GM12872 (cell line): ENCODE measurements at regions not wholly inside any gene's neighbourhood (a gene's known extent, or its start where the extent isn't known, plus 50 kb on each side); places are given as distances from the start of the nearest gene placed in this dataset.

Experiments
- CTCF ChIP-seq: IDR thresholded peaks from 3 replicates; pipeline ENCODE4 v1.5.1; 2011; ENCODE audit warnings: low read depth, mild to moderate bottlenecking, low read length, moderate library complexity; ENCODE audit not compliant: insufficient read depth

GRCh38 chr12:94731733-94732360 lies 81.5 kb upstream of the TMCC3 start:
- no peak for TF ChIP-seq CTCF

- no peak for TF ChIP-seq CTCF
Measured at GRCh38 chr12:94730847-94731246, 80.5 kb upstream of the TMCC3 start.

- no peak for TF ChIP-seq CTCF
Measured at GRCh38 chr12:94726236-94726835, 76.0 kb upstream of the TMCC3 start.

GRCh38 chr12:94725375-94726168 lies 75.2 kb upstream of the TMCC3 start:
- TF ChIP-seq CTCF, result peak; percentile 30; the same call in 1 of the 3 replicates

- TF ChIP-seq CTCF, result no peak
Measured at GRCh38 chr12:94722664-94723063, 72.3 kb upstream of the TMCC3 start.

GRCh38 chr12:94721173-94721572 lies 70.8 kb upstream of the TMCC3 start:
- TF ChIP-seq CTCF, result no peak

- no peak for TF ChIP-seq CTCF
Measured at GRCh38 chr12:94718114-94718513, 67.8 kb upstream of the TMCC3 start.
